ENCODE measurements at regions not wholly inside any gene's neighbourhood (a gene's known extent, or its start where the extent isn't known, plus 50 kb on each side); places are given as distances from the start of the nearest gene placed in this dataset.

- no peak for TF ChIP-seq POLR2A (IDR thresholded peaks at IDR 0.05)
- TF ChIP-seq, protein P1, sequence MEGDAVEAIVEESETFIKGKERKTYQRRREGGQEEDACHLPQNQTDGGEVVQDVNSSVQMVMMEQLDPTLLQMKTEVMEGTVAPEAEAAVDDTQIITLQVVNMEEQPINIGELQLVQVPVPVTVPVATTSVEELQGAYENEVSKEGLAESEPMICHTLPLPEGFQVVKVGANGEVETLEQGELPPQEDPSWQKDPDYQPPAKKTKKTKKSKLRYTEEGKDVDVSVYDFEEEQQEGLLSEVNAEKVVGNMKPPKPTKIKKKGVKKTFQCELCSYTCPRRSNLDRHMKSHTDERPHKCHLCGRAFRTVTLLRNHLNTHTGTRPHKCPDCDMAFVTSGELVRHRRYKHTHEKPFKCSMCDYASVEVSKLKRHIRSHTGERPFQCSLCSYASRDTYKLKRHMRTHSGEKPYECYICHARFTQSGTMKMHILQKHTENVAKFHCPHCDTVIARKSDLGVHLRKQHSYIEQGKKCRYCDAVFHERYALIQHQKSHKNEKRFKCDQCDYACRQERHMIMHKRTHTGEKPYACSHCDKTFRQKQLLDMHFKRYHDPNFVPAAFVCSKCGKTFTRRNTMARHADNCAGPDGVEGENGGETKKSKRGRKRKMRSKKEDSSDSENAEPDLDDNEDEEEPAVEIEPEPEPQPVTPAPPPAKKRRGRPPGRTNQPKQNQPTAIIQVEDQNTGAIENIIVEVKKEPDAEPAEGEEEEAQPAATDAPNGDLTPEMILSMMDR (IDR thresholded peaks at IDR 0.05), result no peak
Measured at GRCh38 chr6:166824146-166824879, 132.0 kb downstream of the RNASET2 start.
